GM21526 (cell line): ENCODE measurements at regions not wholly inside any gene's neighbourhood (a gene's known extent, or its start where the extent isn't known, plus 50 kb on each side); places are given as distances from the start of the nearest gene placed in this dataset.
"Not testable (repeated sequence)": the region's sequence is repeated elsewhere in the genome, so short reads cannot be mapped to it uniquely, and the experiment has no call there.

Experiments used
- ATAC-seq: cut with Tn5 transposase; IDR thresholded peaks from one replicate; pipeline ENCODE4 v1.9.1; 2021; ENCODE audit warnings: moderate library complexity; ENCODE audit not compliant: unreplicated experiment, low FRiP score

DNA sequence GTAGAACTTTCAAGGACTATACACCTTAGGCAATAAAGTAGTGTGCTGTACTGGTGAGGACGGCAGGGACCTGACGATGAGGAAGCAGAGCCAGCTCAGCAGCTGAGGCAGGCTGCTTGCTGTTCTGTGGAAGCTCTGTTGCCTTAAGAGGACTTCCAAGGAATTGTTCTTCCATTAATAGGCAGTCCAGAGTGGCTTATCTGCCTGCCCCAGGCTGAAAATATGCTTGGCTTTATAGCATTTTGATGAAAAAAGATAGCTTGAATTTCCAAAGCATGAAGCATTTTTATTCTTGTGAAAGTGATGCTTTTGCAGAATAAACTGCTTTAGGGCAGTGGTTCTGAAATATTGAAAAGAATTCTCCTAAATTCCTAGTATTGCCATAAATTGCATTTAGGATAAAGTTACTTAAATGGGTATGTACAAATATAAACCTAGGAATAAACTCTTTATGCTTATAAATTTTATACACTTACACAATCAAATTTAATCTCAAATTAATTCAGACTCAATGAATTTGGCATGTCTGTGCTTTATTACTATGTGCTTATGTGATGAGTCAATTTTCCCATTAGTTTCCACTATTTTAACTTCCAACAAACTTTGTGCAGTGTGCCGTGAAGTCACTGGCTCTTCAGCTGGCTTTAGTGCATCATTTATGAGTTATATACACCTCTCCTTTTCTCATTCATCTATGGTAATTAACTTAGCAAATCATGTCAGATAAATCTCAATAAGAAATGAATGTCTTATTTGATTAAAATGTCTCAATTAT lies 231.0 kb upstream of the RASGRP1 start:
- no peak for ATAC-seq

DNA sequence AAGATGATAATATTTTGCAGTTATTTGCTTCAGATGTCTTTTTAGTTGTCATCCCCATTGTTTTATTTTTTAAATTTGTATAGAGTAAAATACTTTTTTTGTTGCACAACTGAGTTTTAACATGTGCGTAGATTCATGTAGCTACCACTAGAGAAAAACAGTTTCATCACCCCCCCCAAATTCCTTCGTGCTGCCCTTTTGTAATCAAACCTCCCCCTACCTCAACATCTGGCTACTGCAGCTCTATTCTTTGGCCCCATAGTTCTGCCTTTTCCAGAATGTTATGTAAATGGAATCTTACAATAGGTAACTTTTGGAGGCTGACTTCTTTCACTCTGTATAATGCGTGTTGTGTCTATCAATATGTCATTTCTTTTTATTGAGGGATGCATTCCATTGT lies 232.0 kb upstream of the RASGRP1 start:
- ATAC-seq, result no peak

DNA sequence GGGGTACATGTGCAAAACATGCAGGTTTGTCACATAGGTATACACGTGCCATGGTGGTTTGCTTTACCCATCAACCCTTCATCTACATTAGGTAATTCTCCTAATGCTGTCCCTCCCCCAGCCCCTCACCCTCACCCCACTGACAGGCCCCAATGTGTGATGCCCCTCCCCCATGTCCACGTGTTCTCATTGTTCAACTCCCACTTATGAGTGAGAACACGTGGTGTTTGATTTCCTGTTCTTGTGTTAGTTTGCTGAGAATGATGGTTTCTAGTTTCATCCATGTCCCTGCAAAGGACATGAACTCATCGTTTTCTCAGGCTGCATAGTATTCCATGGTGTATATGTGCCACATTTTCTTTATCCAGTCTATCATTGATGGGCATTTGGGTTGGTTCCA lies 232.9 kb upstream of the RASGRP1 start:
- not testable (repeated sequence) for ATAC-seq

DNA sequence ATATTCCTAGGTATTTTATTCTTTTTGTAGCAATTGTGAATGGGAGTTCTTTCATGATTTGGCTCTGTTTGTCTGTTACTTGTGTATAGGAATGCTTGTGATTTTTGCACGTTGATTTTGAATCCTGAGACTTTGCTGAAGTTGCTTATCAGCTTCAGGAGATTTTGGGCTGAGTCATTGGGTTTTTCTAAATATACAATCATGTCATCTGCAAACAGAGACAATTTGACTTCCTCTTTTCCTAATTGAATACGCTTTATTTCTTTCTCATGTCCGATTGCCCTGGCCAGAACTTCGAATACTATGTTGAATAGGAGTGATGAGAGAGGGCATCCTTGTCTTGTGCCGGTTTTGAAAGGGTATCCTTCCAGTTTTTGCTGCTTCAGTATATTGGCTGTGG lies 234.6 kb upstream of the RASGRP1 start:
- not testable (repeated sequence) for ATAC-seq

DNA sequence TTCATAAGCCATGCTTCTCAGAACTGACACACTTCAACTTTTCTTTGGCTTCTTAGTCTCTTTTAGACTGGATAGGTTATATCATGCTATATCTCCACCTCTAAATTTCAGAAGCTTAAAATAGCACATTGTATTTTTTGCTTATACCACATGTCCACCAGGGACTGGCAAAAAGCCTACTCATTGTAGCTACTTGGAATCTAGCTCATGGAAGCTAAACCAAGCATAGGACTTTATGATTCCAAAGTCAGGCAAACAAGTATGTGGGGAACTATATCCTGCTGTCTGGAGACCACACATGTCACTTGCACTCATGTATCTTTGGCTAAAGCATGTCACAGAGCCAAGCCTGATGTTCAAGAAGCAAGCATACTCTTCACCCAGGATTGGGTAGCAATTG lies 245.0 kb upstream of the RASGRP1 start:
- ATAC-seq, result no peak

DNA sequence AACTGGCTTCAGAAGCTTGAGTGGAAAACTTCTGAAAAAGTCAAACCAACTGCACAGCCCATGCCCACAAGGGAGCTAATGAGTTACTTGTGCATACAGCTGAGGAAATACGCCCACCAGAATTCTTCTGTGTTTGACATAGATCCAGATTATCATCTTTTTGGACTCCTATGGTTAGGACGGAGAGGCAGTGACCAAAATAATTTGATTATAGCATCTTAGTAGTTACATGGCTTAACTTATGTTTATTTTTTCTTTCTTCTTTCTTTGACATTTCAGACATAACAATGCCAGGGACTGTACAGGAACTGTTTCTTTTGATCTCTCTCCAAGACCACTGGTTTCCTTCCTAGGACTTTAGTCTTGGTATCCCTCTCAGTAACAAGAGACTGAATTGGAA lies 246.1 kb upstream of the RASGRP1 start:
- ATAC-seq, result no peak

GRCh38 chr15:38814254-38814653 lies 249.6 kb upstream of the RASGRP1 start:
- ATAC-seq, result not testable (repeated sequence)

GRCh38 chr15:38814891-38815290 lies 250.3 kb upstream of the RASGRP1 start:
- ATAC-seq, result no peak

- ATAC-seq, result peak; percentile 93
Observed at GRCh38 chr15:38817427-38818156, 253.0 kb upstream of the RASGRP1 start.

- ATAC-seq, result no peak
Observed at GRCh38 chr15:38818157-38818790, 253.7 kb upstream of the RASGRP1 start.

DNA sequence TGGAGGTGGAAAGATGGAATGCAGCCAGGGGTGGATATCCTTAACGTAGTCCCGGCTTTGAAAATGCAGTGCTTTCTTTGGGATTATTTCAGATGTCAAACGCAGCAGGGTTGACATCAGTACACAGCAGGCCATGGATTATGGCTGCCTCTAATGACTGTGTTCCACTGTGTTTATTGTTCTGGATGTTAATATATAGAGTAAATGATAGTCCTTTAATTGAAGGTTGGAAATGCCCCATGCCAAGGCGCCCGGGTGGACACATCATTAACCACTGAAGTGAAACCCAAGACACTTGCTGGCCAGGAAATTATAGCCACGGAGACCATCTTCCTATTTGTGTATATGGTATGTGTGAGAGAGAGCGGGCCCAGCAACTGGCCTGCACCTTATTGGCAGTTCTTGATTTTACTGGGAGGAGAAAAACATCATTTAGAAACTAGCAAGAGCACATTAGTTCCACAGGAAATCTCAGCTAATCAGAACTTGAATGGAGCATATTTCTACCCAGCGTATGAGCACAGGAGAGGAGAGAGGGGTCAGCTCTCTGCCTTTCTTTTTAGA lies 254.9 kb upstream of the RASGRP1 start:
- no peak for ATAC-seq

GRCh38 chr15:38823263-38823662 lies 258.6 kb upstream of the RASGRP1 start:
- ATAC-seq, result no peak

DNA sequence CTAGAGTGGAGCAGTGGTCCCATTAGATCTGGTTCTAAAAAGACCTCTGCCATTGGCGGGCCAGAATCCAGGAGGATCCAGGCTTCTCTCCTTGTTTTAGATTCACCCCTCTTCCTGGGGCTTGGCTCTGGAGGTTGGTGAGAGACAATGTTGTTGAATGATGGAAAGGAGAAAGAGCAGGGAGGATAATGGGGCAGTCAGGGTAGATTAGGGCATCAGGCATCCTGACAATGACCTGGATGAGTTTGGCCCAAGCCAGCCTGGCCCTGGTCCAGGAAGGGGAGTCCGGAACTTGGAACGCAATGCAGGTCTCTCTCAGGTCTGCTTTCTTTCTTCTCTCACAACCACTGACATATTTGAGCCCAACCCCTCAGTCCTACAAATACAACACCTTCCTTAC lies 260.1 kb upstream of the RASGRP1 start:
- ATAC-seq, result no peak

DNA sequence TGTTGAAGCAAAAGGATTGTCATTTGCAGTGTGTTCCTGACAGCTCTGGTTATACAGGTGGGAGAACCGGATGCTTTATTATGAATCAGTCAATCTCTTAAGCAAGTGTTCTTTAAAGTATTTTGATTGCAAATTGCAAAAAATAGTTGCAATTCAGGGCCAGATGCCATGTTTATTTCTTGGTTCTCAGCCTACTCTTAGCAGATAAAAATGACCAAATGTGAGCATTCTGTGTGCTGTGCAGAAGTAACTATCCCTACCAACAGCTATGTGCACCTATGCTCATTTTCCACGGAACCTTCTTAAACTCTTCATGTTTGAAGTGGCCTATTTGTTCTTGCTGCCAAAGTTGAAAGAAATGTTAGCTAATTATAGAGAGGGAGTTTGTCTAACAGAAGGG lies 262.3 kb upstream of the RASGRP1 start:
- no peak for ATAC-seq

DNA sequence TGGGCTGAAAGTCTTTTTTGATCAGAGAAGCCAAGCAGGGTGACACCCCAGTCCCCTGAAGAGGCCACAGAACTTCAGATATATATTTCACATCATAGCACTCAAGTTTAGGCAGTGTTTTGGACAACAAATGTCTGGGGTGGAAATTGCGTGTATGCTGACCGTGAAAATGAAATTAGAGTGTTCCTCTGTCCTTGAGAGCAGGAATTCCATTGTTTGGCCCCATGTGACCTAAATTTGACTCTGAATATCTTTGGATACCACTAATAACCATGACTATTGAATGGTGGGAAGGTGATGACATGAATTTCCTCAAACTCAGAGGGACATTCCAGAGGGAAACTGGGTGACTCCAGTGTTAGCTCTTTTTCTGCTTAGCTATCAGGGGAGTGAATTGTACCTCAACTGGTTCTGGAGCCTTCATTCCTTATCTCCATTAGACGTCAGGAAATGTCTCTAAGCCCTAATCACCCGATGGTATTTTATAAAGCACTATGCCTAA lies 263.5 kb upstream of the RASGRP1 start:
- ATAC-seq, result no peak

DNA sequence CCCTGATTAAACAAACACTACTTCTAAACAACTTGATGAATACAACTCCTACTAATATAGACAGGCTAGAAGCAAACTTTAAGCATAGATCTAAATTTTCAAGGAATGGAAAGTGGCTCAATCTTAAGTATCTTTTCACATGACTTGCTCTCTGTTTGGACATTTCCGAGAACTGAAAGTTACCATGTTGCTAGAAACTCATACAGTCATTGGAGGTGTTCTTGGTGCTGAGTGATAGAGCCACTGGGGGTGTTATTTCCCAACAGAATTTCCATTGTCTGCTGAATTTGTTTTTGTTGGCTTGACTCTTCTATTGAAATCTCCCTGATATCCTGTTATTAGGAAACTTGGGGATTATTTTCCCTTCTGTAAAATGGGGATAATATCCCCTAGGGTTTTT lies 264.5 kb upstream of the RASGRP1 start:
- ATAC-seq, result no peak

DNA sequence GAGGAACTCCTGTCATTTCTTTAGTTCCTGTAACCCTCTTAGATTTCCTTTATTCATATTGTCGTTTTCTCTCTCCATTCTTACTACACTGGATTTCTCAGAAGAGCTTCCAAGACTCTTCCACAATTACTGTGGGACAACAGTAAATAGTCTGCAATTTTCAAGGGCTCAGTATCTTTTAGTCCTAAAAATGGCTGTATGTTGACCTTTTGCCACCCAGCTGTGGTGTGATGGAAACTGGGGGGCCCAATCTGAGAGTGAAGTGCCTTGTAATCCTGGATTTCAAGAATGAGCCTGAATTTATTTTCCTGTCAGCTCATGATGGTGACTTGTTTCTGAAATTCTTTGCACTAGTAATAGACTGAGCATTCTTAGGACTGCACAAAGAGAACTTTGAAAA lies 277.6 kb upstream of the RASGRP1 start:
- ATAC-seq, result no peak

DNA sequence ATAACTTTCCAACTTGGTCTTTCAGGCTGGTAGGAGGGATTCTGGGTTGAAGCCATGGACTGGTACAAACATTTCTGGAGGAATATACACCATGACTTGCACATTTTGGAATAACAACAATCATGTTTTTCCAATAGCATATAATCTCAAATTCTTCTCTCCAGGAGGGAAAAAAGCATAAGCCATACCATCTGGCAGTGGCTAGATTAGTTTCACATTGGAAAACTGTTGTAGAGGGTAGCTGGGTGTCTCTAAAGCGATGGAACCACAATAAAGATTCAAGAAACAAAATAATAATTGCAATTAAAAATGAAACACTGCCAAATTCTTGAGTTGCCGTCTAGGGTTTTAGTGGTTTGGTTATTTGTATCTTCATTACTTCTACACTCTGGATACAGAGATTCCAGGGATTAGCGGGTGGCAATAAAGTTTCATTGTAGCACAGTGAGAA lies 278.5 kb upstream of the RASGRP1 start:
- ATAC-seq, result no peak

DNA sequence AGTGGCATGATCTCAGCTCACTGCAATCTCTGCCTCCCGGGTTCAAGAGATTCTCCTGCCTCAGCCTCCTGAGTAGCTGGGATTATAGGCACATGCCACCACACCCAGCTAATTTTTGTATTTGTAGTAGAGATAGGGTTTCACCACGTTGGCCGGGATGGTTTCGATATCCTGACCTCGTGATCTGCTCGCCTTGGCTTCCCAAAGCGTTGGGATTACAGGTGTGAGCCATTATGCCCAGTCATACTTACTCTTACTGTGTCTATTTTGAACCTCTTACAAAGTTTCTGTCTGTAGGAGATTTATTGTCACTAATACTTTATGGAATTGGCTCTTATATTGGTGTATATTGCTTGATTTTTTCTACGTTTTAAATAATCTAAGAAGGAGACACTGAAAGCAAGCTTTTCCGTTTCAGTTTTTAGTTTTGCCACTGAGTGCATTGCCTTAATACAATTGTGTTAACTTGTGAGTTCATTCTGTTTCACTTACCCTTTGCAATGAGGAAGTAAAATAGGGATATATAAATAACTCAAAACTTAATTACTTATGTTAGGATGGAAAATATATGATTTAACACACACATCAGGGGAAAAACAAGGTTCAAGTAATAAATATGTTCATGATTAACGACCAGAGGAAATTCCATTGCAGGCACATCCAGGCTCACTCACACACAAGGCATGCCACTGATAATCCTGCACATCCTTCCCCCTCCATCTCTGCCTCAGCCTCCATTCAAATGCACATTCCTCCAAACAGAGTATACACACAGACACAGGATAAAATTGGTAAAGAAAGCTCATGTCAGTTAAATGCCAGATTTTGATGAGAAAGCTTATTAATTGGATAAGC lies 279.3 kb upstream of the RASGRP1 start:
- no peak for ATAC-seq

DNA sequence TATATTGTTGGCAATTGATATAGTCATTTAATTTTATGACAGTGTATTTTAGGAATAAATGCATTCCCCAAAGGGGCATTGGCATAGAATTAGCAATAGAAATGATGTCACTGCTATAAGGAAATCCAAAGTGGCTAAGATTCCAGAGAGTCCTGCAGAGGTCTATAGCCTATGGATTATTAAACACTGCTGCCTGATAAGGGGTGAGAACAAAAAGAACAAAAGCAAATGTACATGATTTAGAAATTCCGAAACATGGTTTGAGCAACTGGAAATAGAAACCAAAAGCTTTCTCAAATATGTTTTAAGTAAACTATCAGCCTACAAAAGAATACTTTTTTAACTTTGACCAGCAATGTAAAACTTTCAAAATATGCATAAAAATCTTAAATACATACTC lies 280.1 kb upstream of the RASGRP1 start:
- no peak for ATAC-seq
